ENCODE measurements at regions not wholly inside any gene's neighbourhood (a gene's known extent, or its start where the extent isn't known, plus 50 kb on each side); places are given as distances from the start of the nearest gene placed in this dataset.

- Histone ChIP-seq H3F3A (ENCODE audit: insufficient read depth) (no peaks in the 10 kb centered on the region), H2AFZ (no peak overlapping the region), H3K9ac (no peak overlapping the region), H3K27me3 (replicated peaks; ENCODE audit: insufficient read depth) (no peaks in the 10 kb centered on the region; the same call in 1 of the 2 replicates), H3K27ac (no peak overlapping the region), H3K36me3 (ENCODE audit: low read depth) (no peaks in the 10 kb centered on the region), H3K4me1 (ENCODE audit: insufficient read depth) (no peaks in the 10 kb centered on the region), H3K9me3 (ENCODE audit: low read depth) (no peaks in the 10 kb centered on the region), H3K79me2 (ENCODE audit: insufficient read depth) (no peaks in the 10 kb centered on the region), H3K4me2 (ENCODE audit: unreplicated experiment) (no peak overlapping the region), H3K4me3 (no peak overlapping the region), H3K9me2 (ENCODE audit: insufficient read depth) (no peaks in the 10 kb centered on the region), H4K20me1 (ENCODE audit: insufficient read depth) (no peaks in the 10 kb centered on the region)
- in situ Hi-C loops (cut with MboI): no loop called here
- WGBS, 2 experiments (ENCODE audit: low coverage in 1 of 2, low lambda C conversion rate in 2 of 2, missing lambda C conversion rate in 2 of 2): 15 to 22% methylated on average over 8 of the region's 8 CpGs
- no peak for DNase-seq
- TF ChIP-seq EZH2 (IDR thresholded peaks at IDR 0.05; ENCODE audit: insufficient read depth, poor library complexity, severe bottlenecking): no peak
- no peak for TF ChIP-seq EZH2phosphoT487 (IDR thresholded peaks at IDR 0.05; ENCODE audit: insufficient read depth, low read depth)
Measured at GRCh38 chr2:49262801-49263560, 108.7 kb upstream of the FSHR start.

- Histone ChIP-seq H3K4me1 (ENCODE audit: insufficient read depth) (no peaks in the 10 kb centered on the region), H3K27me3 (replicated peaks; ENCODE audit: insufficient read depth) (no peaks in the 10 kb centered on the region; the same call in 1 of the 2 replicates), H3K27ac (no peak overlapping the region), H3K9me2 (ENCODE audit: insufficient read depth) (no peaks in the 10 kb centered on the region), H3K4me2 (ENCODE audit: unreplicated experiment) (no peak overlapping the region), H3K36me3 (ENCODE audit: low read depth) (no peaks in the 10 kb centered on the region), H3F3A (ENCODE audit: insufficient read depth) (no peaks in the 10 kb centered on the region), H3K79me2 (ENCODE audit: insufficient read depth) (no peaks in the 10 kb centered on the region), H3K9ac (no peak overlapping the region), H3K9me3 (ENCODE audit: low read depth) (no peaks in the 10 kb centered on the region), H3K4me3 (no peak overlapping the region), H4K20me1 (ENCODE audit: insufficient read depth) (no peaks in the 10 kb centered on the region), H2AFZ (no peak overlapping the region)
- no peak for DNase-seq
- 39 to 40% methylated on average over 4 of the region's 4 CpGs for WGBS, 2 experiments (ENCODE audit: low coverage in 1 of 2, low lambda C conversion rate in 2 of 2, missing lambda C conversion rate in 2 of 2)
- TF ChIP-seq EZH2 (IDR thresholded peaks at IDR 0.05; ENCODE audit: insufficient read depth, poor library complexity, severe bottlenecking): no peak
- TF ChIP-seq EZH2phosphoT487 (IDR thresholded peaks at IDR 0.05; ENCODE audit: insufficient read depth, low read depth): no peak
- in situ Hi-C loops (cut with MboI): no loop called here
Measured at GRCh38 chr2:49261781-49262180, 107.5 kb upstream of the FSHR start.

- H2AFZ ChIP-seq: no peak overlapping the region
- no peaks in the 10 kb centered on the region for H3F3A ChIP-seq (ENCODE audit: insufficient read depth)
- H3K27ac ChIP-seq: no peak overlapping the region
- no peak overlapping the region for H3K4me3 ChIP-seq
- no peak overlapping the region for H3K4me2 ChIP-seq (ENCODE audit: unreplicated experiment)
- H3K4me1 ChIP-seq (ENCODE audit: insufficient read depth): no peaks in the 10 kb centered on the region
- H3K27me3 ChIP-seq (replicated peaks; ENCODE audit: insufficient read depth): no peaks in the 10 kb centered on the region; the same call in 1 of the 2 replicates
- in situ Hi-C loops (cut with MboI): no loop called here
- DNase-seq: no peak
- H3K9ac ChIP-seq: no peak overlapping the region
- H4K20me1 ChIP-seq (ENCODE audit: insufficient read depth): no peaks in the 10 kb centered on the region
- no peaks in the 10 kb centered on the region for H3K36me3 ChIP-seq (ENCODE audit: low read depth)
- H3K9me2 ChIP-seq (ENCODE audit: insufficient read depth): no peaks in the 10 kb centered on the region
- H3K79me2 ChIP-seq (ENCODE audit: insufficient read depth): no peaks in the 10 kb centered on the region
- no peak for TF ChIP-seq EZH2phosphoT487 (IDR thresholded peaks at IDR 0.05; ENCODE audit: insufficient read depth, low read depth)
- TF ChIP-seq EZH2 (IDR thresholded peaks at IDR 0.05; ENCODE audit: insufficient read depth, poor library complexity, severe bottlenecking): no peak
- WGBS, 2 experiments (ENCODE audit: low coverage in 1 of 2, low lambda C conversion rate in 2 of 2, missing lambda C conversion rate in 2 of 2): 13 to 21% methylated on average over 6 of the region's 6 CpGs
- H3K9me3 ChIP-seq (ENCODE audit: low read depth): no peaks in the 10 kb centered on the region
Measured at GRCh38 chr2:49260979-49261538, 106.7 kb upstream of the FSHR start.

- H3K9me2 ChIP-seq (ENCODE audit: insufficient read depth): no peaks in the 10 kb centered on the region
- no peak overlapping the region for H2AFZ ChIP-seq
- no peaks in the 10 kb centered on the region for H3K4me1 ChIP-seq (ENCODE audit: insufficient read depth)
- DNase-seq: no peak
- 50 to 58% methylated on average over 1 of the region's 1 CpG for WGBS, 2 experiments (ENCODE audit: low coverage in 1 of 2, low lambda C conversion rate in 2 of 2, missing lambda C conversion rate in 2 of 2)
- H4K20me1 ChIP-seq (ENCODE audit: insufficient read depth): no peaks in the 10 kb centered on the region
- no peak overlapping the region for H3K27ac ChIP-seq
- H3K79me2 ChIP-seq (ENCODE audit: insufficient read depth): no peaks in the 10 kb centered on the region
- no peaks in the 10 kb centered on the region; the same call in 1 of the 2 replicates for H3K27me3 ChIP-seq (replicated peaks; ENCODE audit: insufficient read depth)
- no peaks in the 10 kb centered on the region for H3K9me3 ChIP-seq (ENCODE audit: low read depth)
- TF ChIP-seq EZH2phosphoT487 (IDR thresholded peaks at IDR 0.05; ENCODE audit: insufficient read depth, low read depth) (no peak), EZH2 (IDR thresholded peaks at IDR 0.05; ENCODE audit: insufficient read depth, poor library complexity, severe bottlenecking) (no peak)
- H3K36me3 ChIP-seq (ENCODE audit: low read depth): no peaks in the 10 kb centered on the region
- no peak overlapping the region for H3K9ac ChIP-seq
- no peaks in the 10 kb centered on the region for H3F3A ChIP-seq (ENCODE audit: insufficient read depth)
- H3K4me3 ChIP-seq: no peak overlapping the region
- H3K4me2 ChIP-seq (ENCODE audit: unreplicated experiment): no peak overlapping the region
- in situ Hi-C loops (cut with MboI): no loop called here
Measured at GRCh38 chr2:49259926-49260325, 105.6 kb upstream of the FSHR start.
